SK-N-SH (cell line): ENCODE measurements at regions not wholly inside any gene's neighbourhood (a gene's known extent, or its start where the extent isn't known, plus 50 kb on each side); places are given as distances from the start of the nearest gene placed in this dataset.

Experiments used
- CTCF ChIA-PET: fragments of 300-600, 350-600 bp; formaldehyde crosslinking; extraction: SDS; loops from one replicate; lab custom pipeline; 2021; lab: Yijun Ruan, JAX
- POLR2A ChIA-PET: fragments of 350-600 bp; sonication (Branson Sonifier 250); formaldehyde crosslinking; extraction: SDS; loops from one replicate; lab custom pipeline; 2020; ENCODE audit warnings: antibody characterized with exemption, inconsistent platforms; lab: Yijun Ruan, JAX
- DNase-seq: peaks from one replicate; pipeline ENCODE4 v3.0.0; 2012
- H2AFZ ChIP-seq: fragments of 200-600 bp; sonication (generic); 2 replicates; pipeline ENCODE4 v1.8.1; 2016; ENCODE audit warnings: antibody characterized with exemption, mild to moderate bottlenecking, low read depth
- H3F3A ChIP-seq: fragments of 200-600 bp; sonication (generic); replicated peaks from 2 replicates; pipeline ENCODE3; 2016; ENCODE audit warnings: antibody characterized with exemption, mild to moderate bottlenecking; ENCODE audit not compliant: insufficient read depth
- H3K27ac ChIP-seq, 2 experiments: fragments of 200-500 bp in 1 of 2; fragments of 200-600 bp in 1 of 2; sonication (Bioruptor generic) in 1 of 2; sonication (generic), shearing (Covaris generic) in 1 of 2; 2 replicates each; pipeline versions ENCODE4 v1.5.1 to v1.6.1; 2014 to 2016; ENCODE audit warnings: low read depth in 2 of 2, inconsistent platforms in 1 of 2, low read length in 1 of 2, mild to moderate bottlenecking in 1 of 2, mixed read lengths in 1 of 2
- H3K27me3 ChIP-seq: fragments of 200-600 bp; sonication (generic), shearing (Covaris generic); 2 replicates; pipeline ENCODE4 v1.6.1; 2016; ENCODE audit warnings: mixed run types; ENCODE audit not compliant: insufficient read depth
- H3K36me3 ChIP-seq, 2 experiments: fragments of 200-500 bp in 1 of 2; fragments of 200-600 bp in 1 of 2; sonication (Bioruptor generic) in 1 of 2; sonication (generic) in 1 of 2; replicated peaks in 1 of 2; 2 replicates each; pipeline versions ENCODE3 to v1.5.1; 2014 to 2016; ENCODE audit warnings: low read length in 1 of 2, mild to moderate bottlenecking in 1 of 2; ENCODE audit not compliant: insufficient read depth in 2 of 2, control insufficient read depth in 1 of 2
- H3K4me1 ChIP-seq, 2 experiments: fragments of 200-500 bp in 1 of 2; fragments of 200-600 bp in 1 of 2; sonication (Bioruptor generic) in 1 of 2; sonication (generic), shearing (Covaris generic) in 1 of 2; 2 replicates each; pipeline versions ENCODE4 v1.5.1 to v1.6.1; 2014 to 2016; ENCODE audit warnings: low read depth in 1 of 2, low read length in 1 of 2, mixed run types in 1 of 2; ENCODE audit not compliant: insufficient read depth in 2 of 2, control insufficient read depth in 1 of 2
- H3K4me2 ChIP-seq: fragments of 200-600 bp; sonication (generic), shearing (Covaris generic); 2 replicates; pipeline ENCODE4 v1.6.1; 2017; ENCODE audit warnings: mixed run types
- H3K4me3 ChIP-seq, 2 experiments: fragments of 200-500 bp in 1 of 2; fragments of 200-600 bp in 1 of 2; sonication (Bioruptor generic) in 1 of 2; sonication (generic), shearing (Covaris generic) in 1 of 2; 2 replicates each; pipeline versions ENCODE4 v1.5.1 to v1.8.1; 2014 to 2016; ENCODE audit warnings: low read depth in 2 of 2, inconsistent platforms in 1 of 2, low read length in 1 of 2, mild to moderate bottlenecking in 1 of 2, mixed read lengths in 1 of 2, moderate library complexity in 1 of 2
- H3K79me2 ChIP-seq: fragments of 200-600 bp; sonication (generic); 2 replicates; pipeline ENCODE4 v1.8.1; 2017; ENCODE audit warnings: mild to moderate bottlenecking; ENCODE audit not compliant: insufficient read depth
- H3K9ac ChIP-seq: fragments of 200-600 bp; sonication (generic); 2 replicates; pipeline ENCODE4 v1.6.1; 2017; ENCODE audit warnings: mixed run types
- H3K9me2 ChIP-seq: fragments of 200-600 bp; sonication (generic); 2 replicates; pipeline ENCODE4 v1.6.1; 2017; ENCODE audit warnings: mixed run types
- H3K9me3 ChIP-seq: fragments of 200-600 bp; sonication (generic); 2 replicates; pipeline ENCODE4 v1.6.1; 2017; ENCODE audit warnings: mixed run types, mild to moderate bottlenecking, moderate library complexity
- H4K20me1 ChIP-seq: fragments of 200-600 bp; sonication (generic); 2 replicates; pipeline ENCODE4 v1.6.1; 2017; ENCODE audit warnings: mild to moderate bottlenecking, mixed run types; ENCODE audit not compliant: insufficient read depth
- CHD2 ChIP-seq: fragments of 150-350 bp; IDR thresholded peaks from 2 replicates; pipeline ENCODE4 v1.6.1; 2018; ENCODE audit warnings: low read length; ENCODE audit not compliant: partially characterized antibody
- ELF1 ChIP-seq: IDR thresholded peaks from 2 replicates; pipeline ENCODE4 v1.4.0; 2012
- EZH2phosphoT487 ChIP-seq: fragments of 200-600 bp; sonication (generic); IDR thresholded peaks from 2 replicates; pipeline ENCODE4 v1.6.1; 2017; ENCODE audit warnings: low read depth, mixed run types, mild to moderate bottlenecking, antibody characterized with exemption, moderate library complexity, borderline replicate concordance
- FOXM1 ChIP-seq: IDR thresholded peaks from 2 replicates; pipeline ENCODE4 v1.4.0; 2012; ENCODE audit warnings: low read depth, mild to moderate bottlenecking
- IRF3 ChIP-seq: fragments of 150-350 bp; IDR thresholded peaks from 2 replicates; pipeline ENCODE4 v1.6.1; 2016; ENCODE audit warnings: mild to moderate bottlenecking, low read depth, low read length
- JUND ChIP-seq: IDR thresholded peaks from 2 replicates; pipeline ENCODE4 v1.4.0; 2012
- POLR2AphosphoS5 ChIP-seq: IDR thresholded peaks from 2 replicates; pipeline ENCODE4 v1.6.1; 2012; ENCODE audit warnings: low read depth, low read length
- RAD21 ChIP-seq: IDR thresholded peaks from 2 replicates; pipeline ENCODE4 v1.6.1; 2012; ENCODE audit warnings: mild to moderate bottlenecking, low read length
- REST ChIP-seq: IDR thresholded peaks from 2 replicates; pipeline ENCODE4 v1.6.1; 2012; ENCODE audit warnings: mild to moderate bottlenecking, low read depth, low read length, moderate library complexity
- TAF1 ChIP-seq: IDR thresholded peaks from 2 replicates; pipeline ENCODE4 v1.6.1; 2012; ENCODE audit warnings: low read depth, mild to moderate bottlenecking, low read length, moderate library complexity, borderline replicate concordance
- YY1 ChIP-seq: IDR thresholded peaks from 2 replicates; pipeline ENCODE4 v1.4.0; 2012; ENCODE audit warnings: low read depth, mild to moderate bottlenecking
- ZBTB33 ChIP-seq: IDR thresholded peaks from 2 replicates; pipeline ENCODE4 v1.4.0; 2012; ENCODE audit warnings: low read depth, borderline replicate concordance
- WGBS: methylation state at CpG from one replicate; pipeline ENCODE4 v1.1.6; 2017; ENCODE audit warnings: low lambda C conversion rate; 5-methylcytosine and 5-hydroxymethylcytosine counted together

- Histone ChIP-seq H3K4me2 (no peak overlapping the region), H3K9me3 (no peaks in the 10 kb centered on the region), H3K4me3 (no peak overlapping the region), H3F3A (no peaks in the 10 kb centered on the region), H4K20me1 (no peaks in the 10 kb centered on the region), H3K4me1 (peaks cover 0 to 11% of the 10 kb centered on the region in 2 experiments; a peak in 2 of 4 replicates), H3K27ac (no peak overlapping the region), H2AFZ (no peak overlapping the region), H3K79me2 (no peaks in the 10 kb centered on the region), H3K27me3 (no peaks in the 10 kb centered on the region; the same call in 1 of the 2 replicates), H3K9ac (no peak overlapping the region), H3K9me2 (no peaks in the 10 kb centered on the region), H3K36me3 (no peaks in the 10 kb centered on the region)
- no peak for DNase-seq
- TF ChIP-seq IRF3, result no peak
- TF ChIP-seq POLR2AphosphoS5, result no peak
- no peak for TF ChIP-seq TAF1
- TF ChIP-seq FOXM1, result no peak
- TF ChIP-seq YY1, result no peak
- no peak for TF ChIP-seq EZH2phosphoT487
- TF ChIP-seq ELF1, result no peak
- no peak for TF ChIP-seq CHD2
- no peak for TF ChIP-seq JUND
- TF ChIP-seq RAD21, result no peak
- ChIA-PET POLR2A (no interaction called here), CTCF (no interaction called here)
- 38% methylated on average over 1 of the region's 1 CpG for WGBS
Measured at GRCh38 chr11:112404112-112404511, 143.5 kb upstream of the PLET1 start.

GRCh38 chr11:112408517-112408916 is 147.9 kb upstream of the PLET1 start:
- Histone ChIP-seq H3K9me3 (no peaks in the 10 kb centered on the region), H3K9me2 (no peaks in the 10 kb centered on the region), H3K79me2 (no peaks in the 10 kb centered on the region), H3K4me2 (no peak overlapping the region), H3K4me1 (no peaks in the 10 kb centered on the region), H3K36me3 (no peaks in the 10 kb centered on the region), H3K9ac (no peak overlapping the region), H4K20me1 (no peaks in the 10 kb centered on the region), H3F3A (no peaks in the 10 kb centered on the region), H3K4me3 (no peak overlapping the region), H3K27me3 (no peaks in the 10 kb centered on the region; the same call in 1 of the 2 replicates), H3K27ac (no peak overlapping the region), H2AFZ (no peak overlapping the region)
- DNase-seq, result no peak
- CTCF ChIA-PET, result interaction anchor here (0.9 to 1.5 kb wide), 3 partner anchors 11 to 119 kb away, joined by 3 to 4 read pairs (median 4); no protein-coding TSS in a partner anchor
- TF ChIP-seq ZBTB33 (no peak), REST (no peak)
- POLR2A ChIA-PET, result no interaction called here
- WGBS, result 68% methylated on average over 7 of the region's 7 CpGs
